ENCODE measurements at regions not wholly inside any gene's neighbourhood (a gene's known extent, or its start where the extent isn't known, plus 50 kb on each side); places are given as distances from the start of the nearest gene placed in this dataset.

DNA sequence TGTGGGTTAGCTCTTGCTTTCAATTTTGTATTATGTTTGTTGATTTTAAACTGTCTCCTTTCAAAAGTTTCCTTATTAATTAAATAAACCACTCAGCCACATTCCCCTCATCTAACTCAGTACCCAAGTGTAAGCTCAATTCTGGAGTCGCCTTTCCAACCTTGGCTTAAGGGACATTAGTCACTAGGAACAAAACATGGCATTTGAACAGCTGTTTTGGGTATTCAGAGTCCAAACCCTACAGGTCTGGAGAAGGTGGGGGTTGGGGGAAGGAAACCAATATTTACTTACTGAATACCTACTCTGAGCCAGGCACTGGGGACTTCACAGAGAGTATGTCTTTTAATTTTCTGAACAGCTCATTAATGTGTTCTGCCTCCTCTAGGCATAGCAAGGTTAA lies 117.2 kb upstream of the JUN start:
- TF ChIP-seq, protein P1, sequence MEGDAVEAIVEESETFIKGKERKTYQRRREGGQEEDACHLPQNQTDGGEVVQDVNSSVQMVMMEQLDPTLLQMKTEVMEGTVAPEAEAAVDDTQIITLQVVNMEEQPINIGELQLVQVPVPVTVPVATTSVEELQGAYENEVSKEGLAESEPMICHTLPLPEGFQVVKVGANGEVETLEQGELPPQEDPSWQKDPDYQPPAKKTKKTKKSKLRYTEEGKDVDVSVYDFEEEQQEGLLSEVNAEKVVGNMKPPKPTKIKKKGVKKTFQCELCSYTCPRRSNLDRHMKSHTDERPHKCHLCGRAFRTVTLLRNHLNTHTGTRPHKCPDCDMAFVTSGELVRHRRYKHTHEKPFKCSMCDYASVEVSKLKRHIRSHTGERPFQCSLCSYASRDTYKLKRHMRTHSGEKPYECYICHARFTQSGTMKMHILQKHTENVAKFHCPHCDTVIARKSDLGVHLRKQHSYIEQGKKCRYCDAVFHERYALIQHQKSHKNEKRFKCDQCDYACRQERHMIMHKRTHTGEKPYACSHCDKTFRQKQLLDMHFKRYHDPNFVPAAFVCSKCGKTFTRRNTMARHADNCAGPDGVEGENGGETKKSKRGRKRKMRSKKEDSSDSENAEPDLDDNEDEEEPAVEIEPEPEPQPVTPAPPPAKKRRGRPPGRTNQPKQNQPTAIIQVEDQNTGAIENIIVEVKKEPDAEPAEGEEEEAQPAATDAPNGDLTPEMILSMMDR (IDR thresholded peaks at IDR 0.05) = no peak
- TF ChIP-seq POLR2A (IDR thresholded peaks at IDR 0.05) = no peak
